ENCODE measurements at regions not wholly inside any gene's neighbourhood (a gene's known extent, or its start where the extent isn't known, plus 50 kb on each side); places are given as distances from the start of the nearest gene placed in this dataset.

DNA sequence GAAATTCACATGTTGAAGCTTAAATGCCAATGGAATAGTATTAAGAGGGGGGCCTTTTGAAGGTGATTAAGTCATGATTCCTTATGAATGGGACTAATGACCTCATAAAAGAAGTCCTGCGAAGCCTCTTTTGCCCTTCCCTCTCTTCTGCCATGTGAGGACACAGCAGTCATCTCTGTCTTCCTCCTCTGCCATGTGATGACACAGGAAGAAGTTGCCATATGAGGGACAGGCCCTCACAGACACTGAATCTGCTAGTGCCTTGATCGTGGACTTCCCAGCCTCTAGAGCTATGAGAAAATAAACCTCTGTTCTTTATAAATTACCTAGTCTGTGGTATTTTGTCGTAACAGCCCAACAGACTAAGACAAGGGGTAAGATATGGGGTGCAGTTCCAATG, 100.7 kb downstream of the VCPKMT start:
- TF ChIP-seq, protein P1, sequence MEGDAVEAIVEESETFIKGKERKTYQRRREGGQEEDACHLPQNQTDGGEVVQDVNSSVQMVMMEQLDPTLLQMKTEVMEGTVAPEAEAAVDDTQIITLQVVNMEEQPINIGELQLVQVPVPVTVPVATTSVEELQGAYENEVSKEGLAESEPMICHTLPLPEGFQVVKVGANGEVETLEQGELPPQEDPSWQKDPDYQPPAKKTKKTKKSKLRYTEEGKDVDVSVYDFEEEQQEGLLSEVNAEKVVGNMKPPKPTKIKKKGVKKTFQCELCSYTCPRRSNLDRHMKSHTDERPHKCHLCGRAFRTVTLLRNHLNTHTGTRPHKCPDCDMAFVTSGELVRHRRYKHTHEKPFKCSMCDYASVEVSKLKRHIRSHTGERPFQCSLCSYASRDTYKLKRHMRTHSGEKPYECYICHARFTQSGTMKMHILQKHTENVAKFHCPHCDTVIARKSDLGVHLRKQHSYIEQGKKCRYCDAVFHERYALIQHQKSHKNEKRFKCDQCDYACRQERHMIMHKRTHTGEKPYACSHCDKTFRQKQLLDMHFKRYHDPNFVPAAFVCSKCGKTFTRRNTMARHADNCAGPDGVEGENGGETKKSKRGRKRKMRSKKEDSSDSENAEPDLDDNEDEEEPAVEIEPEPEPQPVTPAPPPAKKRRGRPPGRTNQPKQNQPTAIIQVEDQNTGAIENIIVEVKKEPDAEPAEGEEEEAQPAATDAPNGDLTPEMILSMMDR (IDR thresholded peaks at IDR 0.05; ENCODE audit: control insufficient read depth, extremely low read depth, insufficient read depth) = no peak
- DNase-seq (ENCODE audit: low read depth) = no peak
- no peak overlapping the region for H3K4me3 ChIP-seq (ENCODE audit: low read depth, low read length)

DNA sequence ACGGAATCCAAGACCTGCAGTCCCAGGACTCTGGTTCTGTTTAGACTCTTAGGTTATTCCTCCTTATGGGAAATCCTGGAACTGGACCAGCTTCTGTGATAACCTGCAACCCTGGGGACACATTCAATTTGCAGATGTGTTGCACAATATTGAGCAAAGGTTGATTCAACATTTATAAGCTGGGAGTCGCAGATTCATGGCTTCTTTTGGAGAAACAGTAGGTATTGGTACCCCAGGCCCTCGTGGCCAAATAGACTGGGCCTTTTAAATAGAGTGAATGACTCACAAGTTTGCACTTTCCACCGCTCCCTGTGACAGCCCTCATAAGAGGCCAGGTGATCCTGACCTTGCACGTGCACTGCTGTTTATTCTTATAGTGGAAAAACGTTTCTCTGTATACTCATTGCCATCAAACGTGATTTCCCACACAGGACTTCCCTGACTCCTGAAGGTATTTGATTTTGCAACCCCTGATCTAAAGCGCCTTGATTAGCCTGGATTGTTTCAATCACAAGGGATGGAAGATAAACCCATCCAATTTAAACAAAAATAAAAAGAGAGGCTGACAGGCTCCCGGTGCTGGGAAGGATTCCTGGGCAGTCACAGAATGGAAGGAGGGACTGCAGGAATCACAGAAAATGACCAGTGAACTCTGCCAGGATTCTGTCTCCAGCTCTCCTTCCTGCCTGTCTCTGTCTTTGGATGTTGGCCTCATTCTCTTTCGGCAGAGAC, 98.0 kb downstream of the VCPKMT start:
- TF ChIP-seq, protein P1 (IDR thresholded peaks at IDR 0.05; ENCODE audit: control insufficient read depth, extremely low read depth, insufficient read depth) = no peak
- H3K4me3 ChIP-seq (ENCODE audit: low read depth, low read length) = no peak overlapping the region
- no peak for DNase-seq (ENCODE audit: low read depth)

DNA sequence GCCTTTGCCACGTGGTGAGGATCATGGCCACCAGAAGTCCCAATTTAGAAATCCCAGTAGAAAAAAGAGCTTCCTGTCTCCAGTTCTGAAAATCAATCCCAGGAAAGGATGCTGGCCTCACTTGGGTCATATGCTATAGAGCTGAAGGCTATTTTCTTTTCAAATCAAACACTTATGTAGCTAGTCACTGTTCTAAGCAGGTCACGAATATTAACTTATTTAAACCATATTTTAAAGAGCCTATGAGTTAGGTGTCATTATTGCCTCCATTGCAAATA, 97.5 kb downstream of the VCPKMT start:
- no peak for DNase-seq (ENCODE audit: low read depth)
- TF ChIP-seq, protein P1 (IDR thresholded peaks at IDR 0.05; ENCODE audit: control insufficient read depth, extremely low read depth, insufficient read depth) = no peak
- no peak overlapping the region for H3K4me3 ChIP-seq (ENCODE audit: low read depth, low read length)

DNA sequence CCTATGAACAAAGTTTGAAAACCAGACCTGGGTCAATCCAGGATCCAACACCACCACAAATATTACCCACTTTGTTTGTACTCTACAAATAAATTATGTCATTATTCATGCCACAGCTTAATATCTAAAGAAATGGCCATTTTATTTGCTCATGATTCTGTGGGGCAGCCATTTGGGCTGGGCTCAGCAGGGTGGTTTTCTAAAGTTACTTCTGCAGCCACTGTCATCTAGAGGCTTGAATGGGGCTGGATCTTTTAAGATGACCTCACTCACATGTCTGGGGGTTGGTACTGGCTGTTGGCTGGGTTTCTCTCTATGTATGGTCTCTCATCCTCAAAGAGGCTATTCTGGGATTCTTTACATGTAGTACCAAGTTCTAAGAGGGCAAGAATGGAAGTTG, 96.2 kb downstream of the VCPKMT start:
- no peak overlapping the region for H3K4me3 ChIP-seq (ENCODE audit: low read depth, low read length)
- TF ChIP-seq, protein P1 (IDR thresholded peaks at IDR 0.05; ENCODE audit: control insufficient read depth, extremely low read depth, insufficient read depth) = no peak
- DNase-seq (ENCODE audit: low read depth) = no peak

DNA sequence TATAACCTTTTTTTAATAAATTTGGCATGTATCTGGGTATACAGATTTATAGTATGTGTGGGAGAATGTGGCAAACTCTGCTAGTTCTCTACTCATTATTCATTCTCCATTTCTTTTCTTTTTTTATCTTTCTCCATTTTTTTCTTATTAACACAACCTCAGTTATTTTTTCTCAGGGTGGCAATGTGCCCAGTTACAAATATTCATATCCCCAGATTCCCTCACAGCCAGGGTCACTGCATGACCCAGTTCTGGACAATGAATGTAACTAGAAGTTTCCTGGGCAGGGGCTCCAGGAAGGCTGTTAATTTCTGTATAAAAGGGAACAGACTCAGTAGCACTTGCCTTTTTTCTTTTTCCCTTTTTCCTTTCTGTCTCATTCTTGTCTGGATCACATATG, 95.6 kb downstream of the VCPKMT start:
- no peak overlapping the region for H3K4me3 ChIP-seq (ENCODE audit: low read depth, low read length)
- no peak for DNase-seq (ENCODE audit: low read depth)
- TF ChIP-seq, protein P1 (IDR thresholded peaks at IDR 0.05; ENCODE audit: control insufficient read depth, extremely low read depth, insufficient read depth) = no peak

DNA sequence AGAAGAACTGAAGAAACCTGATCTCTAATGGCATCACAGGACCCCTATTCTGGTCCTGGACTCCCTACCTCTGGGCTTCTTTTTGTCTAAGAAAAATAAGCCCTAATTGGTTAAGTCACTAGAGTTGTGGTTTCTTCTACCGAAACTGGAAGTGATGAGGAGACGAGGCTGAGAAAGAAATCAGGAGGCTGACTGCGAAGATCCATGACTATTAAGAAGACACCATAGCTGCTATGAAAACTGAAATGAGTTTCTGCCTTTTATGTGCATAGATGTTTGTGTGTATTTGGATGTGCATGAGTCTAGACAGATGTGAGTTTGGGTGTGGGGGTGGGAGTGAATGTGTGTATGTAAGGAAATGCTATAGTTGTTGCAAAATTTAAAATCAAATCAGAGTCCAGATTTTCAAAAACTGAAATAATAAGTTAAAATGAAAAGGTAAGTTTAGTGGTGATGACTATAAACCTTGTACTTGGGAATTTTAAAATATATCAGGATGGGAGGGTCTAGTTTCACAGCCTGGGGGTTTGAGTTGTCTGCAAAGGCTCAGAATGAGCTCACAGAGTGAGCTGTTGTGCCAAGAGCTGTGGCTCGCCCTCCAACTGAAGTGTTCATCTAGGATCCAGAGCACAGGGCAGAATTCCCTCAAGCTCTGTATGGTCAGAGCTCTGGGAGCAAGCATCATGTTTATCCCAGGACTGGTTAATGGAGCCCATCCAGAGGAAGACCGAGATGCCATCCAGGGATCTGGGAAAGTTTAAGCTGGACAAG, 94.9 kb downstream of the VCPKMT start:
- no peak for DNase-seq (ENCODE audit: low read depth)
- no peak overlapping the region for H3K4me3 ChIP-seq (ENCODE audit: low read depth, low read length)
- TF ChIP-seq, protein P1 (IDR thresholded peaks at IDR 0.05; ENCODE audit: control insufficient read depth, extremely low read depth, insufficient read depth) = no peak

Data from LNCaP clone FGC (cell line).